GM21447 (cell line): ENCODE measurements at regions not wholly inside any gene's neighbourhood (a gene's known extent, or its start where the extent isn't known, plus 50 kb on each side); places are given as distances from the start of the nearest gene placed in this dataset.
"Not testable (repeated sequence)": the region's sequence is repeated elsewhere in the genome, so short reads cannot be mapped to it uniquely, and the experiment has no call there.

Source experiments
- ATAC-seq: cut with Tn5 transposase; IDR thresholded peaks from one replicate; pipeline ENCODE4 v1.9.1; 2021; ENCODE audit not compliant: unreplicated experiment

GRCh38 chr14:86357876-86358275 lies 827.9 kb downstream of the FLRT2 start:
- no peak for ATAC-seq

DNA sequence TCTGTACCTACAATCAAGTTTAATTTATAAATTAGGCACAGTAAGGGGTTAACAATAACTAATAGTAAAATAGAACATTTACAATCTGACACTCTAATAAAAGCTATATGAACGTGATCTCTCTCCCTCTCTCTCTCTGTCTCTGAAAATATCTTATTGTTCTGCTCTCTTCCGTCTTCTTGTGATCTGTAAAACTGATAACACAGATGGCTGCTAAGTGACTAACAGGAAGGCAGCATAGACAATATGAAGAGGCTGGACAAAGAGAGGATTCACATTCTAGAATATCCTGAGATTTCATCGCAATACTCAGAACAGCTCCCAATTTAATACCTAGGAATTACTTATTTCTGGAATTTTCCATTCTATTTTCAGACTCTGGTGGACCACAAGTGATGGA lies 827.2 kb downstream of the FLRT2 start:
- ATAC-seq = no peak

- ATAC-seq = no peak
Measured at GRCh38 chr14:86346818-86347384, 817.0 kb downstream of the FLRT2 start.

DNA sequence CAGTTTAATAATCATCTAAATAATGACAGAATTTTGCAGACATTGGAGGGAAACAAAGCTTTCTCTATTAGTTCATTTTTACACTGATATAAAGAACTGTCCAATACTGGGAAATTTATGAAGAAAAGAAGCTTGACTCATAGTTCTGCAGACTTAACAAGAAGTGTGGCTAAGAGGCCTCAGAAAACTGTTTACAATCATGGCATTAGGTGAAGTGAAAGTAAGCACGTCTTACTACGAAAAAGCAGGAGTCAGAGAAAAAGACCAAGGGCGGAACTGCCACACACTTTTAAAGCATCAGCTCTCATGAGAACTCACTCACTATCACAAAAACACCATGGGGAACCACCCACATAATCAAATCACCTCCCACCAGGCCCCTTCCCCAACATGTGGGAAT lies 804.4 kb downstream of the FLRT2 start:
- no peak for ATAC-seq

- no peak for ATAC-seq
Measured at GRCh38 chr14:86333493-86333892, 803.5 kb downstream of the FLRT2 start.

DNA sequence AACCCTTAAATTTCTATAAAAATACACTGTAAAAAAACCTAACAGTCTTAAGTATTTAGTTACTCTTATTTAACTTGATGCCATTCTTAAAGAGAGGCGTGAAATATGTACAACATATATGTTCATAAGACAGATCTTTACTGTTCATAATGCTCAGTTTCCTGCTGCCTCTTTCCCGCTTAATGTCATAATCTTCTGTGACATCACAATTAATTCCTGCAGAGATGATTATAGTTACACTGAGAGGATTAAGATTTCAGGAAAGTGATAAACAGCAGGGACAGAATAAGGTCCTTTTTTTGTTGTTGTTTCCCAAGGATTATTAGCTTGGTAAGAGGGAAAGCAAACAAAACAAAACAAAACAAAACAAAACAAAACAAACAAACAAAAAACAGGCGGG lies 801.4 kb downstream of the FLRT2 start:
- no peak for ATAC-seq

GRCh38 chr14:86321151-86321550 lies 791.2 kb downstream of the FLRT2 start:
- ATAC-seq = no peak

DNA sequence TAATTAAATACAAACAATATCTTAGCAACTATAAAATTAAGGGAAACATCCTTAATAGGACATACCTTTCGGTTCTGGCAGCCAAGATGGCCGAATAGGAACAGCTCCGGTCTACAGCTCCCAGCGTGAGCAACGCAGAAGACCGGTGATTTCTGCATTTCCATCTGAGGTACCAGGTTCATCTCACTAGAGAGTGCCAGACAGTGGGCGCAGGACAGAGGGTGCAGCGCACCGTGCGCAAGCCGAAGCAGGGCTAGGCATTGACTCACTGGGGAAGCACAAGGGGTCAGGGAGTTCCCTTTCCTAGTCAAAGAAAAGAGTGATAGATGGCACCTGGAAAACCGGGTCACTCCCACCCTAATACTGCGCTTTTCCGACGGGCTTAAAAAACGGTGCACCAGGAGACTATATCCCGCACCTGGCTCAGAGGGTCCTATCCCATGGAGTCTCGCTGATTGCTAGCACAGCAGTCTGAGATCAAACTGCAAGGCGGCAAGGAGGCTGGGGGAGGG lies 782.3 kb downstream of the FLRT2 start:
- not testable (repeated sequence) for ATAC-seq

DNA sequence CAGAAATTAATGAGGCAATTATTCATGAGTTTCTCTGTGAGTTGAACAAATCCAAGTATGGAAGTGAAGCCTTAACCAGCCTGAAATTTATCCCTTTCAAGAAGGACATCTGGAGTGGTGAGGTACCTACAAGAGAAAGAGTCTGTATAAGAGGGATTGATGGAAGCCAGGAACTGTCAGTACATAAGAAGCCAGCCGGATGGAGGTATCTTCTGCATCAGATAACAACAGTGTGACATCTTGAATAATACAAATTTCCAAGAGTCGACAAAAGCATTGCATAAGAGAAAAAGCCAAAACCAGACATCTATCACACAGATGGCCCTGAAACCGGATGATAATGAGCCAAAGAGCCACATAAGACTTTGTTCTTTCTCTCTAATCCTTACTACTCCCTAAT lies 781.2 kb downstream of the FLRT2 start:
- ATAC-seq = no peak

GRCh38 chr14:86310611-86311010 lies 780.7 kb downstream of the FLRT2 start:
- ATAC-seq = no peak

DNA sequence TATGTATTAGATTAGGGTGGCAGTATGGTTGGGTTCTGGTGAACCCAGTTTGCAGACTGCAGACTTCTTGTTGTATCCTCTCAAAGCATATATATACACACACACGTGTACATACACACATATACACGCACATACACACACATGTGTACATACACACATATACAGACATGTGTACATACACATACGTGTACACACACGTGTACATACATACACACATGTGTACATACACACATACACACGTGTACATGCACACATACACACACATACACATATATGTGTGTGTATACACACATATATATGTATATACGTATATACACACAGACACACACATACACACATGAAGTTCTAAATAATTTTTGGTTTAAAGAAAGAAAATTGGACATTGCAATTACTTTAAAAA lies 780.2 kb downstream of the FLRT2 start:
- ATAC-seq = no peak

GRCh38 chr14:86305058-86305457 lies 775.1 kb downstream of the FLRT2 start:
- ATAC-seq = no peak

GRCh38 chr14:86299994-86300393 lies 770.0 kb downstream of the FLRT2 start:
- no peak for ATAC-seq

- no peak for ATAC-seq
Measured at GRCh38 chr14:86296173-86296572, 766.2 kb downstream of the FLRT2 start.

GRCh38 chr14:86288336-86288735 lies 758.4 kb downstream of the FLRT2 start:
- ATAC-seq = no peak

- no peak for ATAC-seq
Measured at GRCh38 chr14:86279405-86279804, 749.5 kb downstream of the FLRT2 start.

DNA sequence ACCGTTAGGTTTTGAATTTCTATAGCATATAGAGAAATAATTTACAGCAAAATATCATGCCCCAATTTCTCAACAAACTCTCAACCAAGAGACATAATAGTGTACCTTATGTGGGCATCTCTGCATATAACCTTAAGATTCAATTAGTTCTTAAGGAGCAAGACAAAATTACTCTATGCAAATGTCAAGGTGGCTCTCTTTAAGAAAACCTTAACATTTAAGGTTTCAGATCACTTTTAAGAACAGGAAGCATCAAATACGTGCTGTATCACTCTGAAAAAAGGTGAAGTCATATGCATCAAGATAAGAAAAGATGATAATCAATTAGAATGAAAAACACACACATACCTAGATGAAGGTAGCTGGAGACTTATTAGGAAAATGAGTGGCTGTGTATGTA lies 728.0 kb downstream of the FLRT2 start:
- ATAC-seq = no peak

DNA sequence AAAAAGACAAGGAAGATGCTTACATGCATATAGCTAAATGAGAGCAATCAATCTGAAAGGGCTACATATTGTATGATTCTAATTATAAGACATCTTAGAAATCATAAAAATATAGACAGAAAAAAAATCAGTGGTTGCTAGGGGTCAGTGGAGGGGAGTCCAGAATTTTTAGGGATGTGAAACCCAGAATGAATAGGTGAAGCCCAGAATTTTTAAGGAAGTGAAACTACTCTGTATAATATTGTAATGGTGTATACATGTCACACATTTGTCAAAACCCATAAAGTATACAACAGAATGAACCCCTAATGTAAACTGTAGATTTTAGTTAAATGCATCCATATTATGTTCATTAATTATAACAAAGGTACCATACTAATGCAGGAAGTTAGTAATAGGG lies 713.2 kb downstream of the FLRT2 start:
- no peak for ATAC-seq

- ATAC-seq = no peak
Measured at GRCh38 chr14:86237733-86238132, 707.8 kb downstream of the FLRT2 start.

GRCh38 chr14:86221755-86222154 lies 691.8 kb downstream of the FLRT2 start:
- no peak for ATAC-seq

GRCh38 chr14:86221000-86221399 lies 691.1 kb downstream of the FLRT2 start:
- ATAC-seq = no peak

DNA sequence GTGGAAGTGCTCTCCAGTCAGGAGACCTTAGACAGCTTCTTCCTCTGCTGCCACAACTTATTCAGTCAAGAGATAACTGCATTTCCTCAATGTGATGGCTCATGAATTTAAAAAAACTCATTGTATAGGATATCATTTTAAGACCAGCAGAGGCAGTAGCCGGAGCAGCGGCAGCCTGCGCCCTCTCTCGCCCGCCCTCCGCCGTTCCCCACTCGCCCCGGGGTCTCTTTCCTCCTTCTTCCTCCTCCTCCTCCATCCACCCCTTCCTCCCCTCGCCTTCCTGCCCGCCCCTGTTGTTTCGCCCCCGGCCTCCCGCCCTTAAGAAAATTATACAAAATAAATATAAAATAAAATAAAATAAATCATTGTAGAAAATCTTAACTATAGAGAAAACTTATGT lies 687.6 kb downstream of the FLRT2 start:
- no peak for ATAC-seq

GRCh38 chr14:86203843-86204242 lies 673.9 kb downstream of the FLRT2 start:
- ATAC-seq = no peak
